Keratinocyte (primary cell): ENCODE measurements at regions not wholly inside any gene's neighbourhood (a gene's known extent, or its start where the extent isn't known, plus 50 kb on each side); places are given as distances from the start of the nearest gene placed in this dataset.
A peak's percentile ranks its signal among the peaks of the same experiment; 100 is the strongest.

ENCODE experiments used
- DNase-seq: peaks from one replicate; pipeline ENCODE4 v3.0.0-alpha.2; 2011; ENCODE audit warnings: low read depth, missing footprints, low spot score
- FAIRE-seq: peaks from 2 replicates; lab custom pipeline; 2011; peaks lifted over from hg19 to GRCh38; lab: Jason Lieb, UNC
- H2AFZ ChIP-seq: 2 replicates; pipeline ENCODE4 v1.6.0; 2012; ENCODE audit warnings: low read length, control low read depth, inconsistent platforms; ENCODE audit not compliant: control insufficient read depth
- H3K27ac ChIP-seq: 2 replicates; pipeline ENCODE4 v1.5.1; 2011; ENCODE audit warnings: low read length; ENCODE audit not compliant: control insufficient read depth, insufficient read depth
- H3K27me3 ChIP-seq: 3 replicates; pipeline ENCODE4 v1.6.0; 2011; ENCODE audit warnings: low read length; ENCODE audit not compliant: control insufficient read depth, insufficient read depth; ENCODE audit errors: extremely low read depth
- H3K36me3 ChIP-seq, 2 experiments: 2 replicates in 1 of 2; 3 replicates in 1 of 2; pipeline ENCODE4 v1.5.1; 2011; ENCODE audit warnings: low read length in 2 of 2, mild to moderate bottlenecking in 1 of 2; ENCODE audit not compliant: control insufficient read depth in 2 of 2, insufficient read depth in 2 of 2; ENCODE audit errors: extremely low read depth in 1 of 2
- H3K4me1 ChIP-seq: 3 replicates; pipeline ENCODE4 v1.5.1; 2011; ENCODE audit warnings: low read length; ENCODE audit not compliant: control insufficient read depth, insufficient read depth; ENCODE audit errors: extremely low read depth
- H3K4me2 ChIP-seq: 3 replicates; pipeline ENCODE4 v1.6.0; 2011; ENCODE audit warnings: low read depth, low read length; ENCODE audit not compliant: control insufficient read depth, insufficient read depth; ENCODE audit errors: extremely low read depth
- H3K4me3 ChIP-seq, 3 experiments: fragments of 200-600 bp in 1 of 3; sonication (generic) in 1 of 3; 2 replicates in 2 of 3; 3 replicates in 1 of 3; pipeline ENCODE4 v1.5.1; 2011 to 2016; ENCODE audit warnings: low read length in 3 of 3, mild to moderate bottlenecking in 3 of 3, control low read depth in 2 of 3, inconsistent platforms in 1 of 3, low read depth in 1 of 3, mixed read lengths in 1 of 3, mixed run types in 1 of 3, moderate library complexity in 1 of 3; ENCODE audit not compliant: control insufficient read depth in 2 of 3, insufficient read depth in 2 of 3; ENCODE audit errors: extremely low read depth in 1 of 3
- H3K79me2 ChIP-seq: 2 replicates; pipeline ENCODE4 v1.6.0; 2012; ENCODE audit warnings: low read length; ENCODE audit not compliant: control insufficient read depth, insufficient read depth
- H3K9ac ChIP-seq: 3 replicates; pipeline ENCODE4 v1.6.0; 2011; ENCODE audit warnings: low read length; ENCODE audit not compliant: control insufficient read depth, insufficient read depth; ENCODE audit errors: extremely low read depth
- H3K9me1 ChIP-seq: 3 replicates; pipeline ENCODE4 v1.6.0; 2011; ENCODE audit warnings: low read length; ENCODE audit not compliant: control insufficient read depth, insufficient read depth; ENCODE audit errors: extremely low read depth
- H3K9me3 ChIP-seq: 2 replicates; pipeline ENCODE4 v1.5.1; 2012; ENCODE audit warnings: low read depth, low read length; ENCODE audit not compliant: control insufficient read depth
- H4K20me1 ChIP-seq: 3 replicates; pipeline ENCODE4 v1.6.0; 2011; ENCODE audit warnings: low read length; ENCODE audit not compliant: control insufficient read depth, insufficient read depth; ENCODE audit errors: extremely low read depth
- CTCF ChIP-seq, 3 experiments: IDR thresholded peaks in 1 of 3; conservative IDR thresholded peaks in 1 of 3; optimal IDR thresholded peaks in 1 of 3; 2 replicates in 2 of 3; 3 replicates in 1 of 3; pipeline versions ENCODE3 to v1.5.1; 2011; ENCODE audit warnings: low read length in 3 of 3, mild to moderate bottlenecking in 3 of 3, moderate library complexity in 2 of 3, control low read depth in 1 of 3, inconsistent platforms in 1 of 3; ENCODE audit not compliant: insufficient read depth in 2 of 3; ENCODE audit errors: extremely low read depth in 1 of 3
- EZH2 ChIP-seq: IDR thresholded peaks from one replicate; pipeline ENCODE4 v1.6.1; 2012; ENCODE audit warnings: inconsistent platforms, mild to moderate bottlenecking, low read length, moderate library complexity
- dilution Hi-C: fragments of 300-500 bp; cut with MboI; formaldehyde crosslinking; loops from one replicate; pipeline ENCODE4 v1.7.0; 2020; ENCODE audit warnings: low sequenced_read_pairs; ENCODE audit not compliant: extremely low pct_ligation_motif_present

DNA sequence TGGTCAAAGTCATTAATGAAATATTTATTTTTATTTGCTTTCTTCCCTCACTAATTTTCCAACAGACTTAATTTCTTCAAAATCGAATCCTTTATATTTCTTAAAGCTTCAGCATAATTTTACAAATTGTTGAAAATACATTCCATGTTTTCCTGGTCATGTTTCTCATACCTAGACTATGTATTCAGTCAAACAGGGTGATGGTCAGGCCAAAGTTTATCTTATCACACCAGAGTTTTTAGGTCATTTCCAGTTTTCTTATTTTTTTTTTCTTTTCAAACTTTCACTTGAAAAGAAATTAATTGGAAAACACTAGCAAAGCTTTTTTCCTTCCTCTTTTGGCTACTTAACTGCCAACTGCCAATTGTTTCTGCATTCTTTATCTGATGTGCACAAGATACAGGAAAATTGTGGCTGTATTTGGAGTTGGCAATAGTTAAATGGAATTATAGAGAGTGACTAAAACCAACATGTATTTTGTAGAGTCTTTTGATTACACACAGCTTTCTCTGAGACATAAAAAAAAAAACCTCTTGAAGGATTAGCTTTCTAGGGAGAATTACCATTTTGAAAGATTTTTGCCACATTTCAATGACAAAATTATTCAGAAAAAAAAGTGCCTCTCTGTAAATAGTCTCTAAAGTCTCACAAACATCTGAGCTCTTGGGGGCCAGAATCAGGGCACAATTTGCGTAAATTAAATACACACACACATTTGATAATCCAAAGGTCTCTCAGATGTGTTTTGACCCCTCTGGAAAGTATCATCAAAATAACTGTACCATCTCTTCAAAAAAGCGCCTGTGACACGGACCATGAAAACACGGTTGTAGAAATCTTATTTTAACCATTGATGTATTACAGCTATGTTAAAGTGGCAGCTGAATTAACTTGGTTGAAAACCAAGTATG is 603.2 kb upstream of the KCNMB2 start:
- Histone ChIP-seq H3K27me3 (no peaks in the 10 kb centered on the region), H3K9me1 (no peaks in the 10 kb centered on the region), H3K9ac (no peak overlapping the region), H2AFZ (no peak overlapping the region), H3K9me3 (no peaks in the 10 kb centered on the region), H3K36me3 (no peaks in the 10 kb centered on the region), H3K79me2 (no peaks in the 10 kb centered on the region), H3K4me1 (no peaks in the 10 kb centered on the region), H3K4me2 (no peak overlapping the region), H4K20me1 (no peaks in the 10 kb centered on the region), H3K4me3 (no peak overlapping the region), H3K27ac (no peak overlapping the region)
- dilution Hi-C loops: no loop called here
- TF ChIP-seq EZH2: no peak
- TF ChIP-seq CTCF (optimal IDR thresholded peaks at IDR 0.05 in 1 of 3, IDR thresholded peaks at IDR 0.05 in 1 of 3, conservative IDR thresholded peaks at IDR 0.05 in 1 of 3; ENCODE audit: extremely low read depth in 1 of 3, insufficient read depth in 2 of 3, low read length in 3 of 3): no peak
- DNase-seq: no peak
- no peak for FAIRE-seq

GRCh38 chr3:177934001-177934891 is 602.0 kb upstream of the KCNMB2 start:
- Histone ChIP-seq H3K27me3 (no peaks in the 10 kb centered on the region), H3K4me1 (no peaks in the 10 kb centered on the region), H3K36me3 (no peaks in the 10 kb centered on the region), H3K27ac (no peak overlapping the region), H4K20me1 (no peaks in the 10 kb centered on the region), H3K9me3 (no peaks in the 10 kb centered on the region), H3K4me3 (no peak overlapping the region), H3K9me1 (no peaks in the 10 kb centered on the region), H3K9ac (no peak overlapping the region), H3K4me2 (no peak overlapping the region), H2AFZ (no peak overlapping the region), H3K79me2 (no peaks in the 10 kb centered on the region)
- no peak for TF ChIP-seq EZH2
- TF ChIP-seq CTCF (optimal IDR thresholded peaks at IDR 0.05 in 1 of 3, IDR thresholded peaks at IDR 0.05 in 1 of 3, conservative IDR thresholded peaks at IDR 0.05 in 1 of 3; ENCODE audit: extremely low read depth in 1 of 3, insufficient read depth in 2 of 3, low read length in 3 of 3): no peak
- dilution Hi-C loops: no loop called here
- FAIRE-seq (peak; percentile 9), DNase-seq (no peak)
